ENCODE measurements at regions not wholly inside any gene's neighbourhood (a gene's known extent, or its start where the extent isn't known, plus 50 kb on each side); places are given as distances from the start of the nearest gene placed in this dataset.

- Mint-ChIP-seq H3K36me3 (peaks cover 10% of the 10 kb centered on the region), H3K27ac (no peak overlapping the region), H3K4me1 (ENCODE audit: low read depth in 2 of 2) (no peaks in the 10 kb centered on the region), H3K27me3 (no peaks in the 10 kb centered on the region), H3K4me3 (no peak overlapping the region), H3K9me3 (peaks cover 4% of the 10 kb centered on the region)
- ATAC-seq (no peak), DNase-seq (ENCODE audit: low spot score) (no peak)
These were observed 504.2 kb upstream of the ID4 start for GRCh38 chr6:19332806-19333460.

DNA sequence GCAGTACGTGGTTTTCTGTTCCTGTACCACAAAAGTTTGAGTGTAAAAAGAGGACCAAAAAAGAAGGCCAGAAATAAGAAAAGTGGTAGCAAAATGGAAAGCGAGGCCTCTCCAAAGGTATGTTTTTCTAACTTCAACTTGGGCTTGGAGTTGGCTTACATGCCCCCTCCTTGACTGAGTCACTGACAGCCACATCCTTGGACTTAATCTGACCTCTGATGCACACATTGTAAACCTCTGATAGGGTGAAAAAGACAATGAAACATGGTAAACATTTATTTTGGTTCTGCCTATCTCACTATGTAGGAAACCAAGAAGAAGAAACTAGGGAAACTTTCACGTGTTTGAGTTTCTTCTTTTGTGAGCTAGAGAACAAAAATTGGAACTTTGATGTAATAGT is 503.2 kb upstream of the ID4 start:
- DNase-seq (ENCODE audit: low spot score): no peak
- Mint-ChIP-seq H3K27ac (no peak overlapping the region), H3K4me1 (ENCODE audit: low read depth in 2 of 2) (no peaks in the 10 kb centered on the region), H3K9me3 (peaks cover 4% of the 10 kb centered on the region), H3K36me3 (peaks cover 10% of the 10 kb centered on the region), H3K27me3 (no peaks in the 10 kb centered on the region), H3K4me3 (no peak overlapping the region)
- no peak for ATAC-seq

GRCh38 chr6:19336579-19336978 is 500.6 kb upstream of the ID4 start:
- Mint-ChIP-seq H3K27me3 (no peaks in the 10 kb centered on the region), H3K9me3 (peaks cover 5% of the 10 kb centered on the region), H3K4me3 (no peak overlapping the region), H3K27ac (no peak overlapping the region), H3K36me3 (peaks cover 15% of the 10 kb centered on the region), H3K4me1 (ENCODE audit: low read depth in 2 of 2) (no peaks in the 10 kb centered on the region)
- DNase-seq (ENCODE audit: low spot score): no peak
- ATAC-seq: no peak

DNA sequence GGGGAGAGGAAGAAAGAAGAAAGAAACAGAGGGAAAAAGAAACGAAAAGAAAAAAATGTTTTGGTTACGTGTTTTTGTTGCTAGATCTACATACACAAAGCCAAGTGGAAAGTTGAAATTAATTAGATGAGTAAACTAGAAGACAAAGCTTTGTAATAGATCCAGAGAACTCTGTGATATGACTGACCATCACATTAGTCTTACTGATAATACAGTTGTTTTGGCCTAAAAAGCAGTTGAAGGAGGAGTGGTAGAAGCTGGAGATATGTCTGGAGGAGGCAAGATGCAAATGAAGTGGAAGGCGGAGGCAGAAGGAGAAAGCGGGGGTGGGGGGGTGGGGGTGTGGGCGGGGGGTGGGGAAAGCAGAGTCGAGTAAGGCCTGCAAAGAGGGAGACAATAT is 500.1 kb upstream of the ID4 start:
- H3K4me1 Mint-ChIP-seq (ENCODE audit: low read depth in 2 of 2): no peaks in the 10 kb centered on the region
- H3K4me3 Mint-ChIP-seq: no peak overlapping the region
- no peaks in the 10 kb centered on the region for H3K27me3 Mint-ChIP-seq

DNA sequence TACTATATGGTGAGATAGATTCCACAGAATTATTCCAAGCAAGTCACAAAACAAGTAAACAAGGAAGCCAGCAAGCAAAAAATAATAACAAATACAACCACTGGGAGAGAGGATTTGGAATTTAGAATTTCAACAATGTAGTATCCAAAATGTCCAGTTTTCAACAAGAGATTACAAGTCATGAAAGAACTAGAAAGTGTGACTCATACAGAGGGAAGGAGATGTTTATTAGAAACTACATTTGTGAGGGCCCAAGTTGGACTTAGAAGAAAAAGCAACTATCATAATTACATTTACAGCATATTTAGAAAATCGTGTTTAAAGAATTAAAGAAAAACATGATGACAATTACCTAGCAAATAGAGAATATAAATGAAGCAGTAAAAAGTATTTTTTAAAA is 494.6 kb upstream of the ID4 start:
- Mint-ChIP-seq H3K4me1 (ENCODE audit: low read depth in 2 of 2) (no peaks in the 10 kb centered on the region), H3K27me3 (no peaks in the 10 kb centered on the region), H3K36me3 (peaks cover 8% of the 10 kb centered on the region), H3K27ac (no peak overlapping the region), H3K4me3 (no peak overlapping the region), H3K9me3 (peaks cover 10% of the 10 kb centered on the region)
- ATAC-seq (no peak), DNase-seq (ENCODE audit: low spot score) (no peak)

More for the DNA sequence above, 500.1 kb upstream of the ID4 start:
- peaks cover 15% of the 10 kb centered on the region for H3K36me3 Mint-ChIP-seq
- no peak for ATAC-seq
- H3K9me3 Mint-ChIP-seq: peaks cover 7% of the 10 kb centered on the region
- no peak for DNase-seq (ENCODE audit: low spot score)
- H3K27ac Mint-ChIP-seq: no peak overlapping the region

DNA sequence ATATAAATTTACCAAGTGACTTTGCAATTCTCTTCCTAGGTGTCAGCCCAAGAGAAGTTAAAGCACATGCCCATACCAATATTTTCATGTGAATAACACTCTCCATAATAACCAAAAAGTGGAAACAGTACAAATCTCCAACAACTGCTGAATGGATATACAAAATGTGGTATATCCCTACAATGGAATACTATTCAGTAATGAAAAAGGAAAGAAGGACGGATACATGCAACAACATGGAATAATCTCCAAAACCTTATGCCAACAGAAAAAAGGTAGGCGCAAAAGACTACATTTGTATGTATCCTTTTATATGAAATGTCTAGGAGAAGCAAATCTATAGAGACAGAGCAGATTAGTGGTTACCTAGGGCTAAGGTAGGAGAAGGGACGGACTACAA is 487.7 kb upstream of the ID4 start:
- H3K4me1 Mint-ChIP-seq (ENCODE audit: low read depth in 2 of 2): no peaks in the 10 kb centered on the region
- H3K36me3 Mint-ChIP-seq: no peaks in the 10 kb centered on the region
- DNase-seq (ENCODE audit: low spot score) (no peak), ATAC-seq (no peak)
- no peaks in the 10 kb centered on the region for H3K27me3 Mint-ChIP-seq
- no peak overlapping the region for H3K27ac Mint-ChIP-seq
- no peak overlapping the region for H3K4me3 Mint-ChIP-seq
- peaks cover 11% of the 10 kb centered on the region for H3K9me3 Mint-ChIP-seq

GRCh38 chr6:19354181-19354580 is 483.0 kb upstream of the ID4 start:
- Mint-ChIP-seq H3K36me3 (no peaks in the 10 kb centered on the region), H3K4me3 (no peak overlapping the region), H3K9me3 (peaks cover 10% of the 10 kb centered on the region), H3K27ac (no peak overlapping the region), H3K4me1 (ENCODE audit: low read depth in 2 of 2) (no peaks in the 10 kb centered on the region), H3K27me3 (no peaks in the 10 kb centered on the region)
- no peak for DNase-seq (ENCODE audit: low spot score)
- ATAC-seq: no peak

- Mint-ChIP-seq H3K27ac (no peak overlapping the region), H3K4me3 (no peak overlapping the region), H3K27me3 (no peaks in the 10 kb centered on the region), H3K4me1 (ENCODE audit: low read depth in 2 of 2) (no peaks in the 10 kb centered on the region), H3K36me3 (no peaks in the 10 kb centered on the region), H3K9me3 (peaks cover 12% of the 10 kb centered on the region)
- ATAC-seq (no peak), DNase-seq (ENCODE audit: low spot score) (no peak)
These were observed 480.5 kb upstream of the ID4 start for GRCh38 chr6:19356692-19357091.

DNA sequence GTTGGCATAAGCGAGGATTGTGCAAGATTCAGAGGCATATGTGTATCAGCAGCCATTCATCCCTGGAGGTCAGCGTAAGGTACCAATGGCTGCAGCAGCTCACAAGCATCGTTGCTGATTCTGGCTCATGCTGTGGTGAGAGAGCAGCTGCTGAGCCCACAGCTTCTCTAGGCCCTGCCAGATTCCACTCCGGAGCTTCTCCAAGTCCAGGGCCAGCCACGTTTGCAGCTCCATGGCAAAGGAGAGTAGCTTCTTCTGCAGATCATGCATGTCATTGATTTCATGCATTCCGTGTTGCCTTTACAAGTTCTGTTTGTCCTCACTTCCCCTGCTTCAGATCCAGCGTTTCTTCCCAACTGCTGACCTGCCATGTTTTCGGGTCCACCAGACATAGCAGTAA is 474.8 kb upstream of the ID4 start:
- no peak overlapping the region for H3K27ac Mint-ChIP-seq
- H3K9me3 Mint-ChIP-seq: peaks cover 9% of the 10 kb centered on the region
- no peak overlapping the region for H3K4me3 Mint-ChIP-seq
- H3K36me3 Mint-ChIP-seq: no peaks in the 10 kb centered on the region
- DNase-seq (ENCODE audit: low spot score): no peak
- no peaks in the 10 kb centered on the region for H3K27me3 Mint-ChIP-seq
- H3K4me1 Mint-ChIP-seq (ENCODE audit: low read depth in 2 of 2): no peaks in the 10 kb centered on the region
- ATAC-seq: no peak

DNA sequence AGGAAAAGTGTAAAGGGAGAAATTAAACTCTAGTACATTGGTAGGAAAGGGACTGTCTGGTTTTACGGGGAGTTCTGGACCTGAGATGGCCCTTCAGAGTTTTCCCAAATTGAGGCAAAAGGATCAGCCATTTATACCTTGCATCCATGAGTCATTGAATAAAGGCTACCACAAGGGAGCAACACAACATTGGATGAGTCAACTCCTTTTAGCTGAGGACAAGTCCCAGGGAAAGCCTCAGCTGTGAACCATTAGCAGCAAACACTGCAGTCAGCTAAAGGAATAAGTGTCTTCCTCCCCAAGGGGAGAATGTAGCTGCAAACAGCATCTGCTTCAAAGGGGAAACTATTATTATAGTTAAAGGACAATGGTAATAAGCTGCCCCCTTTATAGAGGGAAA is 468.7 kb upstream of the ID4 start:
- Mint-ChIP-seq H3K4me1 (ENCODE audit: low read depth in 2 of 2) (no peaks in the 10 kb centered on the region), H3K27me3 (no peaks in the 10 kb centered on the region), H3K4me3 (no peak overlapping the region), H3K27ac (no peak overlapping the region), H3K9me3 (peaks cover 19% of the 10 kb centered on the region), H3K36me3 (no peaks in the 10 kb centered on the region)
- DNase-seq (ENCODE audit: low spot score) (no peak), ATAC-seq (no peak)

DNA sequence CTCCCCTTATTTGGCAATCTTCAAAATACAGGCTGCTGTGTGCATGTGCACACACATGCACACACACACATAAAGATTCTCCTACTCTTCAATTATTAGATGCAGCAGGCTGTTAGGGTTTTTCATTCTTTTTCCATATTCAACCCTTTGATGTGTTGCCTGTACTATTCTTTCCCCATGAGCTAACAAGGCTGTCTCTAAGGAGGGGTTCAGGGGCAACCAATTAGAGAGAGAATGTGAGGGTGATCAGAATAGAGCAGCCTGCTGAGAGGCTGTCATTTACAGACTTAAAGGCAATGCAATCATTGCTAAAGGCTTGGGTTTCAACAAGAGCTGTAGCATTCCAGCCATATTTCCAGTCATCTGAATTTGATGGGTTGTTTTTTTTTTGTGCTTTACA is 467.4 kb upstream of the ID4 start:
- ATAC-seq: no peak
- H3K9me3 Mint-ChIP-seq: peaks cover 19% of the 10 kb centered on the region
- no peaks in the 10 kb centered on the region for H3K4me1 Mint-ChIP-seq (ENCODE audit: low read depth in 2 of 2)
- DNase-seq (ENCODE audit: low spot score): no peak
- H3K4me3 Mint-ChIP-seq: no peak overlapping the region
- H3K36me3 Mint-ChIP-seq: no peaks in the 10 kb centered on the region
- H3K27me3 Mint-ChIP-seq: no peaks in the 10 kb centered on the region
- H3K27ac Mint-ChIP-seq: no peak overlapping the region

GRCh38 chr6:19370831-19371230 is 466.3 kb upstream of the ID4 start:
- DNase-seq (ENCODE audit: low spot score) (no peak), ATAC-seq (no peak)
- H3K27ac Mint-ChIP-seq: no peak overlapping the region
- no peak overlapping the region for H3K4me3 Mint-ChIP-seq
- no peaks in the 10 kb centered on the region for H3K4me1 Mint-ChIP-seq (ENCODE audit: low read depth in 2 of 2)
- peaks cover 16% of the 10 kb centered on the region for H3K9me3 Mint-ChIP-seq
- H3K36me3 Mint-ChIP-seq: no peaks in the 10 kb centered on the region
- H3K27me3 Mint-ChIP-seq: no peaks in the 10 kb centered on the region

DNA sequence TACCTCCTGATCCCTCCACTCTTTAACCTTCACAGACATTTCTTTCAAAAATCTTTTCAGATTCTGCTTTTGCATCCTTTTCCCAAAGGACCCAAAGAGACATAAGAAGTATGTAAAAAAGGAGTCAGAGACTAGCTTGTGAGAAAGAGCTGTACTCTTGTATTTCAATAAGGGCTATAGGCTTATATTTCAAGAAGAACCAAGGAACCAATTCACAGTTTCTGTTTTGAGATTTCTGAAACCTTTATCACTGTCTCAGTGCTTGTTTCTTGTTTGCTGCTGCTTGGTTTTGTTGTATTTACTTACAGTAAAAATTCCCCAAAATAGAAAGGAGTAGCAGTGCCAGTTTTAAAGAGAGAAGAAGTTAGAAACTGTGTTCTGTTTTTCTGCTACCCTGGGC is 461.6 kb upstream of the ID4 start:
- Mint-ChIP-seq H3K27ac (no peak overlapping the region), H3K4me3 (no peak overlapping the region), H3K36me3 (no peaks in the 10 kb centered on the region), H3K4me1 (ENCODE audit: low read depth in 2 of 2) (no peaks in the 10 kb centered on the region), H3K9me3 (peaks cover 10% of the 10 kb centered on the region), H3K27me3 (no peaks in the 10 kb centered on the region)
- ATAC-seq (no peak), DNase-seq (ENCODE audit: low spot score) (no peak)

DNA sequence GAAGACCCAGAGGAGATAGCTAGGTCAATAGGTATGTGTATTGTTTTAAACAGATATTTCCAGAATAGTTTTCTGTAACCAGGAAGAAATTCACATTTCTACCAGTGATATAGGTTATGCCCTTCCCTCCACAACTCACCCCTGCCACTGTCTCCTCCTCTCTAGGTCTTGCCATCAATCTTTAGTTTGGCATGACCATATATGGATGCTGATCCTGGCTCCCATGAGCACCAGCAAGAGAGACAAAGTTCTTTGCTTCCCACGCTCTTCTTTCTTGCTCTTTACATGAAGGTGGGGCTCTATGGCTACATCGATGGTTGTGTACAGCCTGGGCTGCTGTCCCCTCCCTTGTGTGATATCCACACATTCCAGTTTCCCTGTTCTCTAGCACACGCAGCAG is 459.4 kb upstream of the ID4 start:
- no peaks in the 10 kb centered on the region for H3K36me3 Mint-ChIP-seq
- H3K27me3 Mint-ChIP-seq: no peaks in the 10 kb centered on the region
- no peak overlapping the region for H3K27ac Mint-ChIP-seq
- ATAC-seq (no peak), DNase-seq (ENCODE audit: low spot score) (no peak)
- H3K4me1 Mint-ChIP-seq (ENCODE audit: low read depth in 2 of 2): no peaks in the 10 kb centered on the region
- H3K4me3 Mint-ChIP-seq: no peak overlapping the region
- no peaks in the 10 kb centered on the region for H3K9me3 Mint-ChIP-seq

GRCh38 chr6:19380293-19380692 is 456.9 kb upstream of the ID4 start:
- no peak for DNase-seq (ENCODE audit: low spot score)
- H3K4me3 Mint-ChIP-seq: no peak overlapping the region
- H3K4me1 Mint-ChIP-seq (ENCODE audit: low read depth in 2 of 2): no peaks in the 10 kb centered on the region
- H3K9me3 Mint-ChIP-seq: peaks cover 4% of the 10 kb centered on the region
- no peak overlapping the region for H3K27ac Mint-ChIP-seq
- no peaks in the 10 kb centered on the region for H3K36me3 Mint-ChIP-seq
- H3K27me3 Mint-ChIP-seq: no peaks in the 10 kb centered on the region
- no peak for ATAC-seq
